ENCODE measurements at regions not wholly inside any gene's neighbourhood (a gene's known extent, or its start where the extent isn't known, plus 50 kb on each side); places are given as distances from the start of the nearest gene placed in this dataset.

DNA sequence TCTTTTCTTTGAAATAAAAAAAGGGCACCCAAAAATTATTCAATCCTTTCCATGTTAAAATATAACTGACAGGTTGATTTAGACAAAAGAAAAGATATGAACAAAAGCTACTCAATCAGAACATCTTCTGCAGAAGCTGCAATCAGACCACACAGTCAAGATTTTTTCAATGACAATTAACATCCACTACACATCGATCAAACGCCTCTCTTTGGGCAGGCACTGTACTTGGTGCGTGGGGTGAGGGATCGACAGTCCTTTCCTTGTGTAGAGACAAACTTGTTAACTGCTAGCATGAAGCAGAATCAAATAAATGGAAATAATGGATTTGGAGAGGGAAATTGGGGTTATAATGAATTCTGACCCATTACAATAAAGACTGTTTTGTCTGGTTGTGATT lies 71.2 kb upstream of the SESN3 start:
- TF ChIP-seq, protein P1, sequence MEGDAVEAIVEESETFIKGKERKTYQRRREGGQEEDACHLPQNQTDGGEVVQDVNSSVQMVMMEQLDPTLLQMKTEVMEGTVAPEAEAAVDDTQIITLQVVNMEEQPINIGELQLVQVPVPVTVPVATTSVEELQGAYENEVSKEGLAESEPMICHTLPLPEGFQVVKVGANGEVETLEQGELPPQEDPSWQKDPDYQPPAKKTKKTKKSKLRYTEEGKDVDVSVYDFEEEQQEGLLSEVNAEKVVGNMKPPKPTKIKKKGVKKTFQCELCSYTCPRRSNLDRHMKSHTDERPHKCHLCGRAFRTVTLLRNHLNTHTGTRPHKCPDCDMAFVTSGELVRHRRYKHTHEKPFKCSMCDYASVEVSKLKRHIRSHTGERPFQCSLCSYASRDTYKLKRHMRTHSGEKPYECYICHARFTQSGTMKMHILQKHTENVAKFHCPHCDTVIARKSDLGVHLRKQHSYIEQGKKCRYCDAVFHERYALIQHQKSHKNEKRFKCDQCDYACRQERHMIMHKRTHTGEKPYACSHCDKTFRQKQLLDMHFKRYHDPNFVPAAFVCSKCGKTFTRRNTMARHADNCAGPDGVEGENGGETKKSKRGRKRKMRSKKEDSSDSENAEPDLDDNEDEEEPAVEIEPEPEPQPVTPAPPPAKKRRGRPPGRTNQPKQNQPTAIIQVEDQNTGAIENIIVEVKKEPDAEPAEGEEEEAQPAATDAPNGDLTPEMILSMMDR (IDR thresholded peaks at IDR 0.05) = no peak
- TF ChIP-seq EZH2 (IDR thresholded peaks at IDR 0.05; ENCODE audit: borderline replicate concordance, insufficient read depth, low read depth, low read length, poor library complexity, severe bottlenecking) = no peak

All from B cell (primary cell).